Upper lobe of left lung (tissue), 6 donors: ENCODE measurements at regions not wholly inside any gene's neighbourhood (a gene's known extent, or its start where the extent isn't known, plus 50 kb on each side); places are given as distances from the start of the nearest gene placed in this dataset.

Source experiments
- ATAC-seq, 2 donors: fragments of 200-7000 bp; cut with Tn5 transposase; one replicate each; pipeline ENCODE4 v1.9.1; 2022; ENCODE audit warnings: mild to moderate bottlenecking in 2 of 2, moderate library complexity in 2 of 2; ENCODE audit not compliant: low FRiP score in 2 of 2
- DNase-seq, 2 donors: peaks; one replicate each; pipeline ENCODE4 v3.0.0-alpha.2; 2019 to 2020
- H3K27ac ChIP-seq, 4 donors: fragments of 200-600 bp; sonication (generic); one replicate each; pipeline ENCODE4 v1.5.1; 2016 to 2019
- H3K27me3 ChIP-seq, 4 donors: fragments of 200-600 bp; sonication (generic); one replicate each; pipeline ENCODE4 v1.5.1; 2017 to 2019
- H3K36me3 ChIP-seq, 4 donors: fragments of 200-600 bp; sonication (generic); one replicate each; pipeline ENCODE4 v1.5.1; 2016 to 2019
- H3K4me1 ChIP-seq, 4 donors: fragments of 200-600 bp; sonication (generic); one replicate each; pipeline ENCODE4 v1.5.1; 2018 to 2019
- H3K4me3 ChIP-seq, 4 donors: fragments of 200-600 bp; sonication (generic); one replicate each; pipeline ENCODE4 v1.5.1; 2017 to 2019; ENCODE audit warnings: mild to moderate bottlenecking in 2 of 4, moderate library complexity in 1 of 4
- H3K9me3 ChIP-seq, 4 donors: fragments of 200-600 bp; sonication (generic); one replicate each; pipeline ENCODE4 v1.5.1; 2018 to 2019
- CTCF ChIP-seq, 6 experiments: fragments of 450-650 bp in 4 of 6; fragments of 200-600 bp in 2 of 6; sonication (generic) in 2 of 6; IDR thresholded peaks; one replicate each; pipeline ENCODE4 v1.5.1; 2016 to 2019; ENCODE audit warnings: antibody characterized with exemption in 6 of 6
- EP300 ChIP-seq, 4 donors: sonication (generic); formaldehyde crosslinking; IDR thresholded peaks; one replicate each; pipeline ENCODE4 v1.5.1; 2017; ENCODE audit warnings: antibody characterized with exemption in 4 of 4, control low read depth in 2 of 4
- POLR2A ChIP-seq, 4 donors: fragments of 450-650 bp; IDR thresholded peaks; one replicate each; pipeline ENCODE4 v1.5.1; 2016 to 2017; ENCODE audit warnings: antibody characterized with exemption in 4 of 4, mild to moderate bottlenecking in 2 of 4
- POLR2AphosphoS5 ChIP-seq, 2 donors: sonication (generic); formaldehyde crosslinking; IDR thresholded peaks; one replicate each; pipeline ENCODE4 v1.5.1; 2017; ENCODE audit warnings: antibody characterized with exemption in 2 of 2
- WGBS, 2 donors: methylation state at CpG; one replicate each; pipeline ENCODE4 v1.1.5; 2017 to 2018; 5-methylcytosine and 5-hydroxymethylcytosine counted together
- donor health status: DM: no; HTN: no; CAD: no; lungs with moderate emphysema.
- donor health status: DM: no; HTN: yes; CAD: no; lungs with severe emphysema.

DNA sequence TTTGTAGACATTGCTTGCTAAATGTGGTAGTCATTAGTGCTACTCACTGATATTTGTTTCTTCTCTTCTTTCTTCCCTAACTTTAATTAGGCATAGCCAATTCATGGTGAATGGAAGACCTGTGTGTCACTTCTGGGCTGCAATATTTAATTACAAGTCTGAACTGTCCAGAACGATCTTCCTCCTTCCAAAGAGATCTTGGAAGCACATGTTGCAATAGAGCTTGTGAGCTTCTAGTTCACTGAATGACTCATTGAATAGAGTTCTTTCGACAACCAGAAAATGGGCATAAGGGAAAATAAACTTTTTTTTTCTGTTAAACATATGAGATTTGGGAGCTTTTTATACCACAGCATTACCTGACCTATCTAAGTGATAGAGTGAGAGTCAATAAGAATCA, 1264.6 kb downstream of the PCDH9 start:
- 81 to 84% methylated on average over 2 of the region's 2 CpGs for WGBS, 2 donors
- no peak overlapping the region for H3K27ac ChIP-seq
- ATAC-seq, result no peak
- no peaks in the 10 kb centered on the region for H3K36me3 ChIP-seq
- no peaks in the 10 kb centered on the region for H3K4me1 ChIP-seq
- no peaks in the 10 kb centered on the region for H3K9me3 ChIP-seq
- no peak for DNase-seq
- no peak overlapping the region for H3K4me3 ChIP-seq
- no peak for TF ChIP-seq CTCF (IDR thresholded peaks at IDR 0.05)
- TF ChIP-seq EP300 (IDR thresholded peaks at IDR 0.05), result no peak
- no peak for TF ChIP-seq POLR2A (IDR thresholded peaks at IDR 0.05)
- no peak for TF ChIP-seq POLR2AphosphoS5 (IDR thresholded peaks at IDR 0.05)
- H3K27me3 ChIP-seq, result no peaks in the 10 kb centered on the region

DNA sequence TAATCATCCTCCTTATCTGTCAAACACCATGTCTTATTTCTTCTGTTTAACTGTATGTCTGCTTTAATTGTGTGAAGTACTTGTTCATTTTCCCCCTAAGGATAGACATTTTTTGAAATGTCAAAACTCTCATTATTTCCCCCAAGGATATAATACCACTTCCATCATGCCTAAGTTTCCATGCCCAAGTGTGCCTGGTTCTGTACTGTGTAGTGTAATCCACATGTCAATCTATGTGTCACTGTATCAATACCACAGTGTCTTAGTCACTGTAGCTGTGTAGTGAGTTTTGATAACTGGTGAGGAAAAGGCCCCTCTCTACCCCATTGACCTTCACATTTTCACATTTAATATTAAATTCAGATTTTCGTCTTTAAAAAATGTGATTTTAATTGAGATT, 1265.5 kb downstream of the PCDH9 start:
- Histone ChIP-seq H3K27ac (no peak overlapping the region), H3K27me3 (no peaks in the 10 kb centered on the region), H3K4me1 (no peaks in the 10 kb centered on the region), H3K4me3 (no peak overlapping the region), H3K36me3 (no peaks in the 10 kb centered on the region), H3K9me3 (no peaks in the 10 kb centered on the region)
- no peak for TF ChIP-seq EP300 (IDR thresholded peaks at IDR 0.05)
- no peak for TF ChIP-seq POLR2A (IDR thresholded peaks at IDR 0.05)
- no peak for TF ChIP-seq CTCF (IDR thresholded peaks at IDR 0.05)
- no peak for TF ChIP-seq POLR2AphosphoS5 (IDR thresholded peaks at IDR 0.05)
- WGBS, 2 donors, result 76 to 82% methylated on average over 1 of the region's 1 CpG
- no peak for ATAC-seq
- no peak for DNase-seq

- H3K4me3 ChIP-seq, result no peak overlapping the region
- DNase-seq (no peak), ATAC-seq (no peak)
- no peaks in the 10 kb centered on the region for H3K36me3 ChIP-seq
- H3K9me3 ChIP-seq, result no peaks in the 10 kb centered on the region
- TF ChIP-seq CTCF (IDR thresholded peaks at IDR 0.05), result no peak
- TF ChIP-seq EP300 (IDR thresholded peaks at IDR 0.05), result no peak
- TF ChIP-seq POLR2A (IDR thresholded peaks at IDR 0.05), result no peak
- no peak for TF ChIP-seq POLR2AphosphoS5 (IDR thresholded peaks at IDR 0.05)
- H3K27me3 ChIP-seq, result no peaks in the 10 kb centered on the region
- H3K4me1 ChIP-seq, result no peaks in the 10 kb centered on the region
- 93 to 94% methylated on average over 2 of the region's 2 CpGs for WGBS, 2 donors
- H3K27ac ChIP-seq, result no peak overlapping the region
Observed at GRCh38 chr13:65959305-65959704, 1270.8 kb downstream of the PCDH9 start.

- no peaks in the 10 kb centered on the region for H3K27me3 ChIP-seq
- H3K4me3 ChIP-seq, result no peak overlapping the region
- no peaks in the 10 kb centered on the region for H3K9me3 ChIP-seq
- no peaks in the 10 kb centered on the region for H3K36me3 ChIP-seq
- DNase-seq (no peak), ATAC-seq (no peak)
- H3K4me1 ChIP-seq, result no peaks in the 10 kb centered on the region
- WGBS, 2 donors, result 65 to 87% methylated on average over 4 of the region's 4 CpGs
- H3K27ac ChIP-seq, result no peak overlapping the region
- no peak for TF ChIP-seq EP300 (IDR thresholded peaks at IDR 0.05)
- no peak for TF ChIP-seq POLR2AphosphoS5 (IDR thresholded peaks at IDR 0.05)
- TF ChIP-seq POLR2A (IDR thresholded peaks at IDR 0.05), result no peak
- TF ChIP-seq CTCF (IDR thresholded peaks at IDR 0.05), result no peak
Observed at GRCh38 chr13:65946387-65946786, 1283.7 kb downstream of the PCDH9 start.

DNA sequence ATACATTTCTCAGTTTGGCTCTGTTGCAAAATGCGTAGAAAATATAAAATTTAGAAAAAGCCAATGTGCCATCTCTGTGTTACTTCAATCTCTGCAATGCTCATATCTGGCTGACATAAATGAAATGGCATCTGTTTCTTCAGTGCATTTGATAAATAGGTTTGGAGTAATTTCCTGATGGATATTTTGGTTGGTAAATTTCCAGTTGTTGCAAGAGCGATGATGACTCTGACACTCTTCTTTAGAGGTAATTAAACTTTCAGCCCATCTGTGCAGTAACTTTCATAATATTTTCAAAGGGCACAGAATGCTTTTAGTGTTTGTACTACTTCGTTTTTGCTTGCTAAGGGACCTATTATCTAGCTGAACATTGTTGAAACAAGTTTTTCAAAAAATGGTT, 1286.4 kb downstream of the PCDH9 start:
- Histone ChIP-seq H3K4me1 (no peaks in the 10 kb centered on the region), H3K4me3 (no peak overlapping the region), H3K36me3 (no peaks in the 10 kb centered on the region), H3K27me3 (no peaks in the 10 kb centered on the region), H3K27ac (no peak overlapping the region), H3K9me3 (no peaks in the 10 kb centered on the region)
- no peak for DNase-seq
- TF ChIP-seq EP300 (IDR thresholded peaks at IDR 0.05), result no peak
- no peak for TF ChIP-seq CTCF (IDR thresholded peaks at IDR 0.05)
- TF ChIP-seq POLR2AphosphoS5 (IDR thresholded peaks at IDR 0.05), result no peak
- no peak for TF ChIP-seq POLR2A (IDR thresholded peaks at IDR 0.05)
- ATAC-seq, result no peak
- WGBS, 2 donors, result 65 to 75% methylated on average over 3 of the region's 3 CpGs
